ENCODE measurements at regions not wholly inside any gene's neighbourhood (a gene's known extent, or its start where the extent isn't known, plus 50 kb on each side); places are given as distances from the start of the nearest gene placed in this dataset.

DNA sequence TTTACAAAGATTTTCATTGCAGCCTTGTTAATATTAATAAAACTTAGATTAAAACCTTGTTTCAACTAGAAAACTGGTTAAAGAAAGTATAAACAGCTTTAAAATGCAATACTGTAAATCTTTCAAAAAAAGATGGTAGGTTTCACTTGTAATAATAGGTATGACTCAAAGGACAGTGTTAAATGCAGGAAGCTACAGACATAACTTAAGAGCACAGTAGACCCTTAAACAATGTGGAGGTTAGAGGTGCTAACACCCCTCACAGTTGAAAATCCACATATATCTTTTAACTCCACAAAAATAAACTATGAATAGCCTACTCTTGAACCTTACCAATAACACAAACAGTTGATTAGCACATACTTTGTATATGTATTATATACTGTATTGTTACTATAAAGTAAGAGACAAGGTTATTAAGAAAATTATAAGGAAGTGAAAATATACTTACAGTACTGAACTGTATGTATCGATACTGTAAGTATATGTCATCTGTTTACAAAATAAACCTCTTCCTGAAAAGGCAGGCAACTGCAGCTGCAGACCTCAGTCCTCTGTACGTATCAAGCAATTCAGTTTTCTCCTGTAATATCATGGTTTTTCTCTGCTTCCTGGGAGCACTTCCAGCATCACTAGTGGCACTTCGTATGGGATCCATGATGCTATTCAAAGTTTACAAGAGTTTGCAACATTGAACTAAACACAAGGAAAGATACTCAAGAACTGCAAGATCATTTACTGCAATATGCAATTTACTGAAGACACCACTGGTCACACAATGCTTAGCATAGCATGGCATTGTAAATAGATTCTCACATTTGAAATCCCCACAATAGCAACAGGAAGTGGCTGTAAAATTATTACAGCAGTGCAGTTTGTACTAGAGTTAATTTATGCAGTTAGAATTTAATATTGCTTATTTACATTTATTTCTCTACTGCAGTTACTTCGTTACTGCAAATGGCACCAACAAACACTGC, 610.5 kb upstream of the LRRTM4 start:
- intact Hi-C loops (cut with DNase I, micrococcal nuclease) = no loop called here
- no peaks in the 10 kb centered on the region for H3K36me3 ChIP-seq (ENCODE audit: low read depth)
- H3K4me3 ChIP-seq = no peak overlapping the region
- DNase-seq (no peak), ATAC-seq (no peak)
- no peaks in the 10 kb centered on the region for H3K9me3 ChIP-seq
- no peaks in the 10 kb centered on the region for H3K4me1 ChIP-seq (ENCODE audit: low read depth)
- TF ChIP-seq, protein P1, sequence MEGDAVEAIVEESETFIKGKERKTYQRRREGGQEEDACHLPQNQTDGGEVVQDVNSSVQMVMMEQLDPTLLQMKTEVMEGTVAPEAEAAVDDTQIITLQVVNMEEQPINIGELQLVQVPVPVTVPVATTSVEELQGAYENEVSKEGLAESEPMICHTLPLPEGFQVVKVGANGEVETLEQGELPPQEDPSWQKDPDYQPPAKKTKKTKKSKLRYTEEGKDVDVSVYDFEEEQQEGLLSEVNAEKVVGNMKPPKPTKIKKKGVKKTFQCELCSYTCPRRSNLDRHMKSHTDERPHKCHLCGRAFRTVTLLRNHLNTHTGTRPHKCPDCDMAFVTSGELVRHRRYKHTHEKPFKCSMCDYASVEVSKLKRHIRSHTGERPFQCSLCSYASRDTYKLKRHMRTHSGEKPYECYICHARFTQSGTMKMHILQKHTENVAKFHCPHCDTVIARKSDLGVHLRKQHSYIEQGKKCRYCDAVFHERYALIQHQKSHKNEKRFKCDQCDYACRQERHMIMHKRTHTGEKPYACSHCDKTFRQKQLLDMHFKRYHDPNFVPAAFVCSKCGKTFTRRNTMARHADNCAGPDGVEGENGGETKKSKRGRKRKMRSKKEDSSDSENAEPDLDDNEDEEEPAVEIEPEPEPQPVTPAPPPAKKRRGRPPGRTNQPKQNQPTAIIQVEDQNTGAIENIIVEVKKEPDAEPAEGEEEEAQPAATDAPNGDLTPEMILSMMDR (IDR thresholded peaks at IDR 0.05) = no peak

DNA sequence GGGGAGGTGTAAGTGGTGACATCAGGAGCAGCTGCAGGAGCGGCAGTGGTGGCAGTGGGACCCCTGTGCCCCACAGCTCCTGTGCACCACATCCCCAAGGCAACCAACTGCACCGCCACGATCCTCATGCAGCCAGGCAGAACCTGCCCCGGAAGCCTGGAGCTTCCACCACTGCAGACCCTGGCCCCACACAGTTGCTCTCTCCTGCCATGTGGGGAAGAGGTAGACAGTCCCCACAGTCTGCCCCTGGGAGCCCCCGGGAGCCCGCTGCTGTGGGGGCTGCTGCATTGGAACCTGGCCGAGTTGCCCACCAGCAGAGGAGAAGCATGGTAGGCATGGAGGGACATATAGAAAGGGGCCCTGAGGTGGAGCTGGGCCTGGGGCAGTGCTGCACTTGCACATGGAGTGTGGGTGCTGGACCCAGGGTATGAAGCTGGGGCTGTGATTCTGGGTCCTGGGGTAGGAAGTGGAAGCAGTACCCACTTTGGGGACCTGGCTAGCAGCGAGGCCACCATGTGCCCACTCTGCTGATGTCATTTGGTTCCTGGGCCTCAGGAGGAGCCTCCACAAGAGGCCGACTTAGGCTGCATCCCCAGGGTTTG, 623.3 kb upstream of the LRRTM4 start:
- intact Hi-C loops (cut with DNase I, micrococcal nuclease) = no loop called here
- Histone ChIP-seq H3K9me3 (no peaks in the 10 kb centered on the region), H3K36me3 (ENCODE audit: low read depth) (no peaks in the 10 kb centered on the region), H3K4me1 (ENCODE audit: low read depth) (no peaks in the 10 kb centered on the region), H3K4me3 (no peak overlapping the region)
- DNase-seq (no peak), ATAC-seq (no peak)
- TF ChIP-seq, protein P1 (IDR thresholded peaks at IDR 0.05) = no peak

DNA sequence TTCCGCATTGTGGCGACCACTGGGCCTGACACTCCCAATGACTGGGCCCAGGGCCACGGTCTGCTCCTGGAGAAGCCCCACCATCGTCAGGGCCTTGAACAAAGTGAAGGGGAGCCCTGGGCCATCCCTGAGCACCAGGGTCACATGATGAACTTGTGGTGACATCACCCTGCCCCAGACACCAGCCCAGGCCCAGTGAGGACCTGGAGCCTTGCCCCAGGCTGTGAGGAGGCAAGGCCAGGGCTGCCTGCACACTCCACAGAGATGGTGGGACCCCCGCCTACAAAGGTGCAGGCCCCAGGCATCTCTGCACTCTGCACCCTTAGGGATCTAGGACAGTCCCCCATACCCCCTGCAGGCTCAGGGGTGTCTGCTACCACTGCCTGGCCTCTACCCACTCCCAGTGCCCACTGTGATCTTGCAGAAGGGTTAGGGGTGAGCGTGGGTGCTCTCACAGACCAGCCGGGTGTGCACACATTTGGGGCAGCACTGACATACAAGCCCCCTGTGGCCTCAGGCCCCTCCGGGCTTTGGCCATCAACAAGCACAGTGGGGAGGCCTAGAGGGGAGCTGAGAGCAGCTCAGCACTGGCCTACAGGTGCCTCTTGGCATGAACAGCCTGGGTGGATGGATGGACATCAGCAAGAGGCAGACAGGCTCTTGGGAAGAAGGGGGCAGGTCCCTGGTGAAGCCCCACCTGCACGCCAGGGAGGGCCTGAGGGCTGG, 624.0 kb upstream of the LRRTM4 start:
- H3K36me3 ChIP-seq (ENCODE audit: low read depth) = no peaks in the 10 kb centered on the region
- ATAC-seq = no peak
- H3K9me3 ChIP-seq = no peaks in the 10 kb centered on the region
- no peak overlapping the region for H3K4me3 ChIP-seq
- TF ChIP-seq, protein P1 (IDR thresholded peaks at IDR 0.05) = no peak
- no peaks in the 10 kb centered on the region for H3K4me1 ChIP-seq (ENCODE audit: low read depth)
- intact Hi-C loops (cut with DNase I, micrococcal nuclease) = no loop called here
- no peak for DNase-seq

DNA sequence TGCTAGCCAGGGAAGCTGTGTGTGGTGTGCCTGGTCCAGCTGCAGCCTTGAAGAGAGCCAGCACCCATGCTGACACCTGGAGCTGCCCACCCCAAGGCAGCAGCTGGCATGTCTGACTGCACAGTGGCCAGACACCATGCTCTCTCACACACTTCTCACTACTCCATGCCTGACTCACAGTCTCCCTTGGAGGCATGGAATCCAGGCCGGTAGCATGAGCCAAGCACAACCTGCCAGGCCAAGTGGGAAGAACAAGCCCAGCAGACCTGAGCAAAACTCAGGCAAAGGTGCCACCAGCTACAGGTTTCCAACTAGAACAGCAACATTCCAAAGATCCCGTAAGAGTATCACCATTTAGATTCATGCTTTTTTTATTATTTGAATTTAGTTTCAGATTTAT, 625.3 kb upstream of the LRRTM4 start:
- TF ChIP-seq, protein P1 (IDR thresholded peaks at IDR 0.05) = no peak
- no peaks in the 10 kb centered on the region for H3K4me1 ChIP-seq (ENCODE audit: low read depth)
- no peaks in the 10 kb centered on the region for H3K36me3 ChIP-seq (ENCODE audit: low read depth)
- no peak for ATAC-seq
- intact Hi-C loops (cut with DNase I, micrococcal nuclease) = no loop called here
- DNase-seq = no peak
- no peak overlapping the region for H3K4me3 ChIP-seq
- H3K9me3 ChIP-seq = no peaks in the 10 kb centered on the region

DNA sequence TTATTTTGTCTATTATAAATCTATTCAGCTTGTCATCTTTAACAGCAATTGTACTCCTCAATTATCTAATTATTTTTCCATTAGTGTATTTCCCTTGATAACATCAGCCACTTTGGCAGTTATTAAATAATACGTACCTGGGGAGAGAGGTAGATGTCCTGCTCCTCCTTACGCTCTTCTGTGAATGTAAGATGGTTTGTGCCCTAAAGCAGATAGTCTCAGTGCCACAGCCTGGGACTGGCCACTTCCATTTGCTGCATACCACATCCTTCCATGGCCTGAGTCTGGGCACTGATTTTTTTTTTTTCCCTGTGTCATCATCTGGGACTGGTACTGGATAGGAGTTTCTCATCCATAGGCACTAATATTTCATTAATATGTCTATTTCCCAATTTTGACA, 632.4 kb upstream of the LRRTM4 start:
- no peaks in the 10 kb centered on the region for H3K9me3 ChIP-seq
- DNase-seq (no peak), ATAC-seq (no peak)
- TF ChIP-seq, protein P1 (IDR thresholded peaks at IDR 0.05) = no peak
- intact Hi-C loops (cut with DNase I, micrococcal nuclease) = no loop called here
- H3K4me3 ChIP-seq = no peak overlapping the region
- no peaks in the 10 kb centered on the region for H3K4me1 ChIP-seq (ENCODE audit: low read depth)
- H3K36me3 ChIP-seq (ENCODE audit: low read depth) = no peaks in the 10 kb centered on the region
